Bronchial epithelial cell (primary cell): ENCODE measurements at regions not wholly inside any gene's neighbourhood (a gene's known extent, or its start where the extent isn't known, plus 50 kb on each side); places are given as distances from the start of the nearest gene placed in this dataset.

Source experiments
- DNase-seq: peaks from one replicate; pipeline ENCODE4 v3.0.0-alpha.2; 2010; ENCODE audit warnings: low read depth
- FAIRE-seq: peaks from 2 replicates; lab custom pipeline; 2011; peaks lifted over from hg19 to GRCh38; lab: Jason Lieb, UNC
- H3K27me3 ChIP-seq: 2 replicates; pipeline ENCODE4 v1.5.1; 2011; ENCODE audit warnings: low read length; ENCODE audit not compliant: control insufficient read depth, insufficient read depth
- H3K36me3 ChIP-seq: 2 replicates; pipeline ENCODE4 v1.5.1; 2011; ENCODE audit warnings: low read length; ENCODE audit not compliant: control insufficient read depth, insufficient read depth
- H3K4me3 ChIP-seq: 2 replicates; pipeline ENCODE4 v1.5.1; 2011; ENCODE audit warnings: mild to moderate bottlenecking, low read depth, low read length, control low read depth
- TF ChIP-seq, protein P1 (sequence below): IDR thresholded peaks from 2 replicates; pipeline ENCODE4 v1.5.1; 2011; ENCODE audit warnings: mild to moderate bottlenecking, moderate library complexity, low read length, control low read depth, inconsistent platforms; ENCODE audit not compliant: insufficient read depth, severe bottlenecking

DNA sequence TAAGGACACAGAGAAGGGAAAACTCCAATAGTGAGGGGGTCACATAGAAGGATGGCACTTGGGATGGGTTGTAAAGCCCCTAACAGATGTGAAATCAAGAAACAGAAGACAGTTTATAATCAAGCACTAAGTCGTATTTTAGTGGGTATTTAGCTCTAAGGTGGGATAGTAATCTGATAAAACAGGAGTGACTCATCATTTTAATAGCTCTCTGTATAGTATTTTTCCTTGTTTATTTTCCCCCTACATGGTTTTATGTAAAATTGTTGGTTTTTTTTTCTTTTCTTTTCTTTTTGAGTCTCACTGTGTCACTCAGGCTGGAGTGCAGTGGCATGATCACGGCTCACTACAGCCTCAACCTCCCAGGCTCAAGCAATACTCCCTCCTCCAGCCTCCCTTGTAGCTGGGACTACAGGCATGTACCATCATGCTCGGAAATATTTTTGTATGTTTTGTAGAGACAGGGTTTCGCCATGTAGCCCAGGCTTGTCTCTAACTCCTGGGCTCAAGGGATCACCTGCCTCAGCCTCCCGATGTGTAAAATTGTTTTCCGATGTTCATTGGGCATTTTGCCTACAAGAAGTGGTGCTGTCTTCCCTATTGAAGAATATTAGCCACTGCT, 142.6 kb upstream of the SERPINE2 start:
- FAIRE-seq (no peak), DNase-seq (peak; percentile 81)
- Histone ChIP-seq H3K27me3 (no peaks in the 10 kb centered on the region), H3K4me3 (no peak overlapping the region), H3K36me3 (no peaks in the 10 kb centered on the region)
- TF ChIP-seq, protein P1, sequence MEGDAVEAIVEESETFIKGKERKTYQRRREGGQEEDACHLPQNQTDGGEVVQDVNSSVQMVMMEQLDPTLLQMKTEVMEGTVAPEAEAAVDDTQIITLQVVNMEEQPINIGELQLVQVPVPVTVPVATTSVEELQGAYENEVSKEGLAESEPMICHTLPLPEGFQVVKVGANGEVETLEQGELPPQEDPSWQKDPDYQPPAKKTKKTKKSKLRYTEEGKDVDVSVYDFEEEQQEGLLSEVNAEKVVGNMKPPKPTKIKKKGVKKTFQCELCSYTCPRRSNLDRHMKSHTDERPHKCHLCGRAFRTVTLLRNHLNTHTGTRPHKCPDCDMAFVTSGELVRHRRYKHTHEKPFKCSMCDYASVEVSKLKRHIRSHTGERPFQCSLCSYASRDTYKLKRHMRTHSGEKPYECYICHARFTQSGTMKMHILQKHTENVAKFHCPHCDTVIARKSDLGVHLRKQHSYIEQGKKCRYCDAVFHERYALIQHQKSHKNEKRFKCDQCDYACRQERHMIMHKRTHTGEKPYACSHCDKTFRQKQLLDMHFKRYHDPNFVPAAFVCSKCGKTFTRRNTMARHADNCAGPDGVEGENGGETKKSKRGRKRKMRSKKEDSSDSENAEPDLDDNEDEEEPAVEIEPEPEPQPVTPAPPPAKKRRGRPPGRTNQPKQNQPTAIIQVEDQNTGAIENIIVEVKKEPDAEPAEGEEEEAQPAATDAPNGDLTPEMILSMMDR: no peak

DNA sequence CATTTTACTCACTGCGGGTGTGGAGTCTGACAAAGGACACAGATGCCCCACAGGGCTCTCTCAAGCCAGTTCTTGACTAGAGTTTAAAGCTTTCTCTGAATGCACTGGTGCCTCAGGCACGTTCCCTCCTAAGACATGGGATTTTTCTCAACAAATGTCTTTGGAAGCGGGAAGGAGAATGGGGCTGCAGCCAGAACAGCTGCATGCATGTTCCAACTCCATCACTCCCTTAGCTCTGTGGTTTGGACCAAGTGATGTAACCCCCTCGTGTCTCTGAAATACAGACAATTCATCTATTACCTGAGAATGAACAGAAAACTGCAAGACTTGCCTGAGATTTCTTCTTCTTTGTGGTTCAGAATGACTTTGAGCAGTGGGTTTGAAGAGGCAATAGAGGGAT, 141.7 kb upstream of the SERPINE2 start:
- no peak for DNase-seq
- Histone ChIP-seq H3K4me3 (no peak overlapping the region), H3K36me3 (no peaks in the 10 kb centered on the region), H3K27me3 (no peaks in the 10 kb centered on the region)
- TF ChIP-seq, protein P1: no peak
- no peak for FAIRE-seq

DNA sequence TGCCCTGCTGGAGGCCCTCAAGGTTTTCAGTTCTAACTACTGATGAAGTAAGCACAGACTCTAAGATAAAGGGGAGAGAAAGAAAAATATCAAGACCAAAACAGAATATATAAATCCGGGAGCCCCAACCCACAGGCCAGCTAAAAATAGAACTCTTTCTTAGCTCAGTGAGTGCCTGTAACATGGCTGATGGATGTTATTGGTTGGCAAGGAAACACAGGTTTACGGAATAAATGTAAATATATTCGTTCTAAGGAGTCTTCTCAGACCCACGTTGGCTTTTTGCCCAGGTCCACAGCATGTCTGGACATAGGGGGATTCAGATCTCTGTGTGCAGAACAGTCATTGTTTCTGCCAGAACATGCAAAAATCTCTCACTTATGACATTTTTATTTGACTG, 139.0 kb upstream of the SERPINE2 start:
- H3K36me3 ChIP-seq: no peaks in the 10 kb centered on the region
- no peak for FAIRE-seq

DNA sequence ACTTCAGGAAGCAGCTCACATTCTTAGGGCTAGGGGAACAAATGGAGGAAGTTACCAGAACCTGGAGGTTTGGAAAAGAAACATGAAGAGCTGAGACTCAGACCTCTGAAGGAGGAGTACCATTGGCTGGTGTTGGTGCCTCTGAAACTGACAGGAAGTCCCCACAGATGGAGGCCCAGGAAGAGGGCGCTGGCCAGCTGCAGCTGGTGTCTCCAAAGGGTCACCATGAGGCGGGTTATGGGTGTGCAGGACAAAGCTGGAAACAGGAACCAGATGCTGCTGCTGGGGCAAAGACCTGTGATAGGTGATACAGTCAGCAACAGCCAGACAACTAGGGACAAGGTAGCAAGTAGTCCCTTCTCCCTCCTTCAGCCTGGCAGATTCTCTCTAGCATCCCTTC, 136.5 kb upstream of the SERPINE2 start:
- TF ChIP-seq, protein P1: no peak
- no peaks in the 10 kb centered on the region for H3K27me3 ChIP-seq
- H3K36me3 ChIP-seq: no peaks in the 10 kb centered on the region
- FAIRE-seq: no peak
- no peak overlapping the region for H3K4me3 ChIP-seq
- DNase-seq: no peak

More for the DNA sequence above, 139.0 kb upstream of the SERPINE2 start:
- TF ChIP-seq, protein P1: no peak
- no peak overlapping the region for H3K4me3 ChIP-seq
- peak; percentile 95 for DNase-seq
- H3K27me3 ChIP-seq: no peaks in the 10 kb centered on the region

DNA sequence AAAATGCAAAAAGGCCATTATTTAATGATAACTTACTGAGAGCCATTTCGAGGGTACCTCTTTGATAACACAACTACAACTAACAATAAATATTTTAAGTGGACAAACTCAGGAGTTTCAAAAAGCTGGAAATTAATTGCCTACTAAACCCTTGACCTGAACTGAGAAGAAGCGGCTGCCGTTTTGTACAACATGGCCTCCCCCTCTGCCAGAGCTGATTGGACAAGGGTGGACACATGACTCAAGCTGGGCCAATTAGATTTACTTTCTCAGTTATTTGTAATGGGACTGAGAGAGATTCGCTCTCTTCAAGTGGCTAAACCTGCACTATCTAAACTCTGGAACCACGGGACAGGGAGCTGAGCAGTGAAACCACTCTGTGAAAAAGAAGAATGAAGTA, 135.9 kb upstream of the SERPINE2 start:
- FAIRE-seq: no peak

More for the DNA sequence above, 135.9 kb upstream of the SERPINE2 start:
- Histone ChIP-seq H3K4me3 (no peak overlapping the region), H3K36me3 (no peaks in the 10 kb centered on the region), H3K27me3 (no peaks in the 10 kb centered on the region)
- no peak for DNase-seq
- TF ChIP-seq, protein P1: no peak
